Ishikawa (cell line): ENCODE measurements at regions not wholly inside any gene's neighbourhood (a gene's known extent, or its start where the extent isn't known, plus 50 kb on each side); places are given as distances from the start of the nearest gene placed in this dataset.

Source experiments
- EGR1 ChIP-seq: IDR thresholded peaks from 2 replicates; pipeline ENCODE4 v1.6.1; 2012
- EP300 ChIP-seq: IDR thresholded peaks from 2 replicates; pipeline ENCODE4 v1.6.1; 2012; ENCODE audit warnings: borderline replicate concordance
- FOXM1 ChIP-seq: IDR thresholded peaks from 2 replicates; pipeline ENCODE4 v1.6.1; 2012; ENCODE audit warnings: low read depth, borderline replicate concordance
- MAX ChIP-seq: IDR thresholded peaks from 2 replicates; pipeline ENCODE4 v1.6.1; 2012
- NFIC ChIP-seq: IDR thresholded peaks from 2 replicates; pipeline ENCODE4 v1.6.1; 2012
- RAD21 ChIP-seq: IDR thresholded peaks from 2 replicates; pipeline ENCODE4 v1.6.1; 2012; ENCODE audit warnings: low read depth
- YY1 ChIP-seq: IDR thresholded peaks from 2 replicates; pipeline ENCODE4 v1.6.1; 2012; ENCODE audit warnings: low read depth

- TF ChIP-seq YY1 = no peak
- no peak for TF ChIP-seq MAX
- no peak for TF ChIP-seq FOXM1
- TF ChIP-seq EP300 = no peak
- TF ChIP-seq RAD21 = no peak
- TF ChIP-seq NFIC = no peak
- no peak for TF ChIP-seq EGR1
These were observed 65.4 kb upstream of the C9orf72 start for GRCh38 chr9:27638716-27639115.
